Glutamatergic neuron (in vitro differentiated cells): ENCODE measurements at regions not wholly inside any gene's neighbourhood (a gene's known extent, or its start where the extent isn't known, plus 50 kb on each side); places are given as distances from the start of the nearest gene placed in this dataset.

ENCODE experiments used
- DNase-seq: peaks from one replicate; pipeline ENCODE4 v3.0.0; 2022
- H3K27ac Mint-ChIP-seq: one replicate; pipeline ENCODE4 v1.8.0; 2020; ENCODE audit warnings: mild to moderate bottlenecking, mixed read lengths, inconsistent platforms; ENCODE audit not compliant: unreplicated experiment
- H3K27me3 Mint-ChIP-seq: one replicate; pipeline ENCODE4 v1.8.0; 2020; ENCODE audit warnings: mild to moderate bottlenecking, moderate library complexity, mixed read lengths, inconsistent platforms; ENCODE audit not compliant: unreplicated experiment
- H3K36me3 Mint-ChIP-seq: one replicate; pipeline ENCODE4 v1.8.0; 2020; ENCODE audit warnings: mild to moderate bottlenecking, mixed read lengths, inconsistent platforms; ENCODE audit not compliant: unreplicated experiment
- H3K4me1 Mint-ChIP-seq: one replicate; pipeline ENCODE4 v1.8.0; 2020; ENCODE audit warnings: mild to moderate bottlenecking, low read depth, mixed read lengths, inconsistent platforms; ENCODE audit not compliant: unreplicated experiment
- H3K4me3 Mint-ChIP-seq: one replicate; pipeline ENCODE4 v1.8.0; 2020; ENCODE audit warnings: mild to moderate bottlenecking, mixed read lengths, inconsistent platforms; ENCODE audit not compliant: unreplicated experiment
- H3K9me3 Mint-ChIP-seq: one replicate; pipeline ENCODE4 v1.8.0; 2020; ENCODE audit warnings: mild to moderate bottlenecking, moderate library complexity, mixed read lengths, inconsistent platforms; ENCODE audit not compliant: unreplicated experiment
- CTCF ChIP-seq: fragments of 200-600 bp; sonication (generic); IDR thresholded peaks from one replicate; pipeline ENCODE4 v1.5.0; 2021; ENCODE audit not compliant: partially characterized antibody, unreplicated experiment

DNA sequence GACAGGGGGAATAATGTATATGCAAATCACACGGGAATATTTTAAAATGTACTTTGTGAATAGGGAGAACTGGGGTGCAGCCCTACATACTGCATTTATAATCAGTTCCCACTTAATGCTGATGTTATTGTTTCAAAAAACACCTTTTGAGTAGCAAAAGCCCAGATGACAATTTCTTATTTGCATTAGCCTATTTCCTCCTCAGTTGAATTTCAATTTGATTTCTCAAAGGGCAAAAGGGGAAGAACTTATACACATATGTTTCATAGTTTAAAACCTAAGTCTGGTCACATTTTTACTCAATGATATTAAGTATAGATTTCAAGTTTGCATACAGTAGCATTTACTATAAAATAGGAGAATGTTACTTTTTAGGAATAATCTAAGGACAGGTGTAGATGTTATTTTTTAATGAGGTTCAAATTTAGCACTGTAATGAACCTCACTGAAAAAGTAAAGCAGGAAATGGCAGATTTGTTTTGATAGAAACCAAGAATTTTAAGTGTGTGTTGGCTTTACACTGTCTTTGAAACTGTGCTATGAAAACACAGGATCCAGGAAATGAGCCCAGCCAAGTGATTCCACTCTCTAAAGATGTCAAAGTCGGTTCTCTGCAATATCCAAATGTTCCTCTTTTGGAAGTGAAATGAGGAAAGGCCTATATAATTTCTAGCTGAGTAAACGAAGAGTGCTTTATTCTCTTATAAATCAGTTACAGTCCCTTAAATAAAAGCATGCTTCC lies 367.4 kb downstream of the BTG1 start:
- TF ChIP-seq CTCF, result no peak
- H3K27ac Mint-ChIP-seq, result no peak overlapping the region
- H3K4me3 Mint-ChIP-seq, result no peak overlapping the region
- no peaks in the 10 kb centered on the region for H3K27me3 Mint-ChIP-seq
- no peaks in the 10 kb centered on the region for H3K36me3 Mint-ChIP-seq
- H3K9me3 Mint-ChIP-seq, result no peaks in the 10 kb centered on the region
- peaks cover 2% of the 10 kb centered on the region for H3K4me1 Mint-ChIP-seq
- no peak for DNase-seq

DNA sequence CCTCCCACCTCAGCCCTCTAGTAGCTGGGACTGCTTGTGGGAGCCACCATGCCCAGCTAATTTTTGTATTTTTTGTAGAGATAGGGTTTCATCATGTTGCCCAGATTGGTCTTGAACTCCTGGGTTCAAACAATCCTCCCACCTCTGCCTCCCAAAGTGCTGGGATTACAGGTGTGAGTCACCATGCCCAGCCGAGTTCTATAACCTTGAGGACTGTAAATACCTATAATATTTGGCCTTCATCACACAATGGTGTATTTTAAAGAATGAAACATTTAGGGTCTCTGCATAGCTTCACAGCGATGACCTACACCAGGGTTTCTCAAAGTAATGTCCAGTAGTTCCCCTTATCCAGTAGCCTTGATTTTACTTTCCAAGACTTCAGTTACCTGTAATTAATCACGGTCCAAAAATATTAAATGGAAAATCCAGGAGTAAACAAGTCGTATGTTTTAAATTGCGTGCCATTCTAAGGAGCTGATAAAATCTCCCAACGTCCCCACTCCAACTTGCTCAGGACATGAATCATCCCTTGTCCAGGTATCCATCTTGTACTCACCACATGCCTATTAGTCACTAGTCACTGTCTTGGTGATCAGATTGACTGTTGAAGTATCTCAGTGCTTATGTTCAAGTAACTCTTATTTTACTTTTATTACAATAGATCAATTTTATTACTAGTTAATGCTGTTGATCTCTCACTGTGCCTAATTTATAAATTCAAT lies 368.2 kb downstream of the BTG1 start:
- no peak for DNase-seq
- H3K27me3 Mint-ChIP-seq, result peaks cover 3% of the 10 kb centered on the region
- H3K9me3 Mint-ChIP-seq, result no peaks in the 10 kb centered on the region
- TF ChIP-seq CTCF, result no peak
- H3K27ac Mint-ChIP-seq, result no peak overlapping the region
- H3K4me3 Mint-ChIP-seq, result no peak overlapping the region
- peaks cover 2% of the 10 kb centered on the region for H3K4me1 Mint-ChIP-seq
- H3K36me3 Mint-ChIP-seq, result no peaks in the 10 kb centered on the region

DNA sequence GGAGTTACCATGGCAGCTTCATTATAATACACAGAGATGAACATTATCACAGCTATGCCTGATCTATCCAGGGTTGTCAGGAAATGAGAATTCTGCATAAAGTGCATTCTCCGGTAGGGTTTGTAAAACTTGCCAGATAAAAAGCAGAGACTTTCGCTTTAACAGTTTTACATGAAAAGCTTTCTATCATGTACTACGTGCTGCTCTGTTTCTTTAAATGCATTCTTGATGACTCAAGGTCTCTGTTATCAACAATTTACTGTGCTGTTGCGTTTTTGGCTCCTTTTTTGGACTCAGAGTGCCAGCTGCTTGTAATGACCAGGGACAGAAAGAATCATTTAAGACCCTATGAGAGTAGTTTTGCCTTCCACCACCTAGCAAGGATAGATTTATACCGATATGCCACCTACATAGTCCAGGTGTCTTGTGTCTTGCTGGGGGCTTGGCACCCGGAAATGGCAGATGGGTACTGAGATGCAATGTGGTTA lies 371.2 kb downstream of the BTG1 start:
- TF ChIP-seq CTCF, result no peak
- Mint-ChIP-seq H3K27me3 (peaks cover 3% of the 10 kb centered on the region), H3K9me3 (no peaks in the 10 kb centered on the region), H3K36me3 (no peaks in the 10 kb centered on the region), H3K4me3 (no peak overlapping the region), H3K4me1 (peaks cover 2% of the 10 kb centered on the region), H3K27ac (no peak overlapping the region)
- no peak for DNase-seq

DNA sequence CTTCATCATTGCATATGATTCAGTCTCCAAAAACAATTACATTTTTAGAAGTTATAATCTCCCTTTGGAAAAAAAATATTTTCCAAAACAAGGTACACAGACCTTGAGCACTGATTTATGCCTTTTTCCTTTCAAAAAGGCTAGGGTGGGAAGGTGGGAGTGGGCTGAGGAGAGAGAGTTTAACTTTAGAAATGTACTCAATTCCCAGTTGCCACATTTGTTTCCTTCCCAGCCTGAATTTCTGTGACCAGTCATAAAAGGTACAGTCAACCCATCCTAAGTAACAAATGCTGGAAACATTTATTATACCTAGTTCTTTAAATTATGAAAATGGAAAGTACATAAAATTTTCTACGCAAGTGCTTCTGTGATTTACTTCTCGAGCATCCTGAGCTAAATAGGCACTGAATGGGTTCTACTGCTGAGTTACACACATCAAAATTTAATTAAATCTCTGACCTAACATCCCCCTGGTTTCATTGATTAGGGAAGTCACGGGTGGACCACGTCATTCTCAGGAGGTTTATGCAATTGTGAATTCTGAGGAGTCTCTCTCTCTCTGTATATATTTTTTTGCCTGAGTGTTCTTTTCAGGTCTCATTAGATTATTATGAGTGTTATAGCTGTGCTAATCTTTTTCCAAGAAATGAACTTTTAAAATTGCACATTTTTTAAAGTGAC lies 371.8 kb downstream of the BTG1 start:
- no peaks in the 10 kb centered on the region for H3K9me3 Mint-ChIP-seq
- no peak for DNase-seq
- H3K4me3 Mint-ChIP-seq, result no peak overlapping the region
- TF ChIP-seq CTCF, result no peak
- H3K36me3 Mint-ChIP-seq, result no peaks in the 10 kb centered on the region
- no peak overlapping the region for H3K27ac Mint-ChIP-seq
- H3K4me1 Mint-ChIP-seq, result peaks cover 2% of the 10 kb centered on the region
- H3K27me3 Mint-ChIP-seq, result peaks cover 3% of the 10 kb centered on the region
